ENCODE measurements at regions not wholly inside any gene's neighbourhood (a gene's known extent, or its start where the extent isn't known, plus 50 kb on each side); places are given as distances from the start of the nearest gene placed in this dataset.

GRCh38 chr4:95982516-95982915 lies 142.6 kb downstream of the PDHA2 start:
- TF ChIP-seq CTCF (IDR thresholded peaks at IDR 0.05) (no peak), ZFX (IDR thresholded peaks at IDR 0.05; ENCODE audit: borderline replicate concordance) (no peak)

Data from 22Rv1 (cell line).